ENCODE measurements at regions not wholly inside any gene's neighbourhood (a gene's known extent, or its start where the extent isn't known, plus 50 kb on each side); places are given as distances from the start of the nearest gene placed in this dataset.

GRCh38 chr4:104123021-104123420, 371.7 kb downstream of the CXXC4 start:
- ChIA-PET RAD21 (ENCODE audit: low non-redundant PET in 1 of 2, low total read pairs in 2 of 2, uncharacterized antibody in 2 of 2, unreplicated experiment in 2 of 2) (no interaction called here), POLR2A (no interaction called here), CTCF (no interaction called here)
- Histone ChIP-seq H2AFZ (ENCODE audit: low read depth, low read length, poor library complexity, severe bottlenecking) (no peak overlapping the region), H3K9me3 (ENCODE audit: control insufficient read depth in 1 of 2, insufficient read depth in 1 of 2, low read depth in 1 of 2, low read length in 2 of 2) (no peaks in the 10 kb centered on the region), H3K79me2 (ENCODE audit: insufficient read depth, low read length) (no peaks in the 10 kb centered on the region), H3K9ac (ENCODE audit: low read length) (no peak overlapping the region), H4K20me1 (ENCODE audit: insufficient read depth) (no peaks in the 10 kb centered on the region), H3K4me1 (ENCODE audit: control insufficient read depth in 1 of 2, insufficient read depth in 2 of 2, low read length in 2 of 2) (peaks cover 1 to 3% of the 10 kb centered on the region in 2 experiments; a peak in 2 of 4 replicates), H3K9me2 (ENCODE audit: insufficient read depth) (0 out of 2 replicates have a peak, but pooled peaks cover 3% of the 10 kb centered on the region), H3K27ac (ENCODE audit: low read depth, low read length) (no peak overlapping the region), H3K27me3 (ENCODE audit: insufficient read depth, low read length) (no peaks in the 10 kb centered on the region), H3K4me2 (ENCODE audit: low read length) (no peak overlapping the region), H3K36me3 (ENCODE audit: control insufficient read depth in 1 of 2, insufficient read depth in 2 of 2, low read length in 2 of 2) (no peaks in the 10 kb centered on the region), H3K4me3 (replicated peaks in 1 of 2; ENCODE audit: low read depth in 1 of 2, low read length in 2 of 2) (no peak overlapping the region)
- intact Hi-C loops (cut with micrococcal nuclease): no loop called here
- no TSS peak for BruUV-seq (replicated peaks)
- ATAC-seq (no peak), DNase-seq (ENCODE audit: low read depth, low spot score) (no peak)
- TF ChIP-seq EGR1 (IDR thresholded peaks at IDR 0.05; ENCODE audit: low read depth): no peak
- no peak for TF ChIP-seq CBX3 (IDR thresholded peaks at IDR 0.05; ENCODE audit: low read depth)
- TF ChIP-seq SRF (IDR thresholded peaks at IDR 0.05; ENCODE audit: low read depth): no peak
- TF ChIP-seq RAD21 (IDR thresholded peaks at IDR 0.05; ENCODE audit: low read depth): no peak
- no peak for TF ChIP-seq FOSL1 (IDR thresholded peaks at IDR 0.05; ENCODE audit: low read depth)
- no peak for TF ChIP-seq EZH2phosphoT487 (IDR thresholded peaks at IDR 0.05; ENCODE audit: borderline replicate concordance)
- TF ChIP-seq ATF3 (IDR thresholded peaks at IDR 0.05): no peak
- no peak for TF ChIP-seq SIN3A (IDR thresholded peaks at IDR 0.05; ENCODE audit: low read depth)
- TF ChIP-seq CTCF (IDR thresholded peaks at IDR 0.05 in 2 of 3, conservative IDR thresholded peaks at IDR 0.05 in 1 of 3; ENCODE audit: borderline replicate concordance in 1 of 3, insufficient read depth in 1 of 3, low read depth in 2 of 3, low read length in 2 of 3): no peak
- no peak for TF ChIP-seq SP1 (IDR thresholded peaks at IDR 0.05; ENCODE audit: low read depth)
- no peak for TF ChIP-seq POLR2A (IDR thresholded peaks at IDR 0.05; ENCODE audit: borderline replicate concordance, extremely low read depth, insufficient read depth, insufficient read length)
- no peak for TF ChIP-seq CEBPB (IDR thresholded peaks at IDR 0.05; ENCODE audit: low read depth)
- TF ChIP-seq YY1 (IDR thresholded peaks at IDR 0.05; ENCODE audit: extremely low read depth, insufficient replicate concordance, low read depth, low read length): no peak
- TF ChIP-seq EZH2 (IDR thresholded peaks at IDR 0.05): no peak
- no peak for TF ChIP-seq REST (IDR thresholded peaks at IDR 0.05; ENCODE audit: low read depth)
- TF ChIP-seq JUND (IDR thresholded peaks at IDR 0.05): no peak
